ENCODE measurements at regions not wholly inside any gene's neighbourhood (a gene's known extent, or its start where the extent isn't known, plus 50 kb on each side); places are given as distances from the start of the nearest gene placed in this dataset.

DNA sequence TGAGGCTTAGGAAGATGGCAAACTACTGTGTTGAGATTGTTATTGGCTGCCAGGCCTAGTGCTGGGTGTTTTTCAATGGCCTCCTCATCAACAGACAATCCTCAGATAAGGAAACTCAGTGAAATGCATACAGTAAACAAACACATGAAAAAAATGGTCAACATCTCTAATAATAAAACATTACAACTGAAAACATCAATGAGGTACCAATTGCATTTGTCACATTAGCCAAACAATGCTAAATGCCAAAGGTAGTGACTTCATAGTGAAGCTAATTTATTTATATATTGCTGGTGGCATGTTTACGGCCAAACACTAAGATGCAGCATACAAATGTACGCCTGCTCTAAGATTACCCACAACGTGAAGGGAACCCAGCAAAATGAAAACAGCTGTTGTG lies 224.0 kb upstream of the UBL3 start (continued):
- TF ChIP-seq CHD7 (IDR thresholded peaks at IDR 0.05; ENCODE audit: insufficient replicate concordance, low read length) (no peak), SRF (IDR thresholded peaks at IDR 0.05; ENCODE audit: low read depth, low read length) (no peak), PHF8 (conservative IDR thresholded peaks at IDR 0.05; ENCODE audit: low read depth, low read length) (no peak), SP4 (IDR thresholded peaks at IDR 0.05; ENCODE audit: low read length) (no peak), HDAC6 (IDR thresholded peaks at IDR 0.05; ENCODE audit: low read depth, low read length) (no peak), YY1 (IDR thresholded peaks at IDR 0.05; ENCODE audit: low read depth, low read length) (no peak), TCF12 (IDR thresholded peaks at IDR 0.05; ENCODE audit: low read depth, low read length) (no peak), HDAC2 (IDR thresholded peaks at IDR 0.05; ENCODE audit: borderline replicate concordance in 1 of 2, low read depth in 2 of 2, low read length in 2 of 2) (no peak), CBX5 (IDR thresholded peaks at IDR 0.05; ENCODE audit: low read depth, low read length) (no peak), SIN3A (conservative IDR thresholded peaks at IDR 0.05 in 1 of 2, IDR thresholded peaks at IDR 0.05 in 1 of 2; ENCODE audit: low read depth in 1 of 2, low read length in 2 of 2) (no peak), TBP (IDR thresholded peaks at IDR 0.05; ENCODE audit: low read depth, low read length) (no peak)
